Liver (tissue), 8 donors: ENCODE measurements at regions not wholly inside any gene's neighbourhood (a gene's known extent, or its start where the extent isn't known, plus 50 kb on each side); places are given as distances from the start of the nearest gene placed in this dataset.

Source experiments
- DNase-seq: peaks from one replicate; pipeline ENCODE4 v3.0.0-alpha.2; 2017; ENCODE audit warnings: low spot score
- H3K27ac ChIP-seq, 2 donors: one replicate each; pipeline ENCODE4 v1.7.0; 2013; ENCODE audit warnings: inconsistent platforms in 2 of 2, low read length in 2 of 2, control low read depth in 1 of 2, low read depth in 1 of 2, mild to moderate bottlenecking in 1 of 2
- H3K27me3 ChIP-seq, 4 donors: one replicate each; pipeline versions ENCODE4 v1.6.1 to v1.7.0; 2013; ENCODE audit warnings: low read length in 3 of 4, inconsistent platforms in 1 of 4, mild to moderate bottlenecking in 1 of 4, moderate library complexity in 1 of 4; ENCODE audit not compliant: control insufficient read depth in 4 of 4, insufficient read depth in 4 of 4
- H3K36me3 ChIP-seq, 4 donors: one replicate each; pipeline versions ENCODE4 v1.6.1 to v1.7.0; 2013; ENCODE audit warnings: low read length in 3 of 4, mild to moderate bottlenecking in 3 of 4, low read depth in 1 of 4, moderate library complexity in 1 of 4; ENCODE audit not compliant: control insufficient read depth in 4 of 4, insufficient read depth in 3 of 4
- H3K4me1 ChIP-seq, 4 donors: one replicate each; pipeline versions ENCODE4 v1.6.1 to v1.7.0; 2013; ENCODE audit warnings: low read length in 3 of 4, mild to moderate bottlenecking in 3 of 4, moderate library complexity in 1 of 4; ENCODE audit not compliant: control insufficient read depth in 4 of 4, insufficient read depth in 4 of 4
- H3K4me3 ChIP-seq, 3 donors: one replicate each; pipeline versions ENCODE4 v1.6.1 to v1.7.0; 2013; ENCODE audit warnings: low read length in 3 of 3, control low read depth in 1 of 3, low read depth in 1 of 3, mild to moderate bottlenecking in 1 of 3
- H3K9ac ChIP-seq, 2 donors: one replicate each; pipeline ENCODE4 v1.7.0; 2013; ENCODE audit warnings: low read length in 2 of 2, mild to moderate bottlenecking in 2 of 2, moderate library complexity in 2 of 2, control low read depth in 1 of 2, low read depth in 1 of 2
- H3K9me3 ChIP-seq, 4 donors: one replicate each; pipeline versions ENCODE4 v1.6.1 to v1.7.0; 2013; ENCODE audit warnings: low read length in 3 of 4; ENCODE audit not compliant: control insufficient read depth in 4 of 4
- EGR1 ChIP-seq, 2 donors: IDR thresholded peaks; 2 replicates each; pipeline ENCODE4 v1.6.1; 2016 to 2018; ENCODE audit warnings: antibody characterized with exemption in 2 of 2, low read depth in 2 of 2
- FOXA1 ChIP-seq: IDR thresholded peaks from 2 replicates; pipeline ENCODE4 v1.6.1; 2016; ENCODE audit warnings: antibody characterized with exemption
- FOXA2 ChIP-seq: IDR thresholded peaks from 2 replicates; pipeline ENCODE4 v1.6.1; 2016; ENCODE audit warnings: antibody characterized with exemption
- GABPA ChIP-seq, 2 donors: IDR thresholded peaks in 1 of 2; conservative IDR thresholded peaks in 1 of 2; 2 replicates each; pipeline ENCODE4 v1.6.1; 2016; ENCODE audit warnings: antibody characterized with exemption in 2 of 2, mild to moderate bottlenecking in 1 of 2, moderate library complexity in 1 of 2
- HNF4A ChIP-seq, 2 donors: conservative IDR thresholded peaks; 2 replicates each; pipeline ENCODE4 v1.6.1; 2016; ENCODE audit warnings: antibody characterized with exemption in 2 of 2, mild to moderate bottlenecking in 2 of 2
- HNF4G ChIP-seq: IDR thresholded peaks from 2 replicates; pipeline ENCODE4 v1.6.1; 2016; ENCODE audit warnings: antibody characterized with exemption
- JUND ChIP-seq, 2 donors: IDR thresholded peaks; 2 replicates each; pipeline ENCODE4 v1.6.1; 2016; ENCODE audit warnings: antibody characterized with exemption in 2 of 2
- NR2F2 ChIP-seq: IDR thresholded peaks from 2 replicates; pipeline ENCODE4 v1.6.1; 2016; ENCODE audit warnings: antibody characterized with exemption
- RAD21 ChIP-seq, 2 donors: IDR thresholded peaks; 2 replicates each; pipeline ENCODE4 v1.6.1; 2016; ENCODE audit warnings: antibody characterized with exemption in 2 of 2, mild to moderate bottlenecking in 2 of 2
- RXRA ChIP-seq, 2 donors: IDR thresholded peaks; 2 replicates each; pipeline ENCODE4 v1.6.1; 2017 to 2018; ENCODE audit warnings: antibody characterized with exemption in 2 of 2, mild to moderate bottlenecking in 1 of 2
- SP1 ChIP-seq: IDR thresholded peaks from 2 replicates; pipeline ENCODE4 v1.6.1; 2018; ENCODE audit warnings: antibody characterized with exemption, mild to moderate bottlenecking
- TAF1 ChIP-seq: conservative IDR thresholded peaks from 2 replicates; pipeline ENCODE4 v1.6.1; 2016; ENCODE audit warnings: antibody characterized with exemption, mild to moderate bottlenecking
- YY1 ChIP-seq: IDR thresholded peaks from 2 replicates; pipeline ENCODE4 v1.6.1; 2016; ENCODE audit warnings: antibody characterized with exemption, mild to moderate bottlenecking
- WGBS: extraction: QIAGEN DNeasy Blood & Tissue Kit; methylation state at CpG from one replicate; pipeline ENCODE4 v1.1.7; 2013; 5-methylcytosine and 5-hydroxymethylcytosine counted together
- TF ChIP-seq, protein P1 (sequence below): fragments of 150-350 bp; IDR thresholded peaks from 2 replicates; pipeline ENCODE4 v1.5.1; 2017; ENCODE audit warnings: improper control_type of control experiment, low read depth, low read length; ENCODE audit not compliant: missing input control
- TF ChIP-seq, protein P2 (sequence below): IDR thresholded peaks from 2 replicates; pipeline ENCODE4 v1.6.1; 2016; ENCODE audit warnings: antibody characterized with exemption
- TF ChIP-seq, protein P3 (sequence below): IDR thresholded peaks from 2 replicates; pipeline ENCODE4 v1.6.1; 2016; ENCODE audit warnings: antibody characterized with exemption
- TF ChIP-seq, protein P4 (sequence below): IDR thresholded peaks from 2 replicates; pipeline ENCODE4 v1.6.1; 2016; ENCODE audit warnings: antibody characterized with exemption
- TF ChIP-seq, protein P5 (sequence below): IDR thresholded peaks from 2 replicates; pipeline ENCODE4 v1.6.1; 2016; ENCODE audit warnings: antibody characterized with exemption, mild to moderate bottlenecking
- donor health status: healthy.
- donor health status: healthy.
- donor health status: healthy.
- donor health status: healthy.
- donor health status: healthy.

DNA sequence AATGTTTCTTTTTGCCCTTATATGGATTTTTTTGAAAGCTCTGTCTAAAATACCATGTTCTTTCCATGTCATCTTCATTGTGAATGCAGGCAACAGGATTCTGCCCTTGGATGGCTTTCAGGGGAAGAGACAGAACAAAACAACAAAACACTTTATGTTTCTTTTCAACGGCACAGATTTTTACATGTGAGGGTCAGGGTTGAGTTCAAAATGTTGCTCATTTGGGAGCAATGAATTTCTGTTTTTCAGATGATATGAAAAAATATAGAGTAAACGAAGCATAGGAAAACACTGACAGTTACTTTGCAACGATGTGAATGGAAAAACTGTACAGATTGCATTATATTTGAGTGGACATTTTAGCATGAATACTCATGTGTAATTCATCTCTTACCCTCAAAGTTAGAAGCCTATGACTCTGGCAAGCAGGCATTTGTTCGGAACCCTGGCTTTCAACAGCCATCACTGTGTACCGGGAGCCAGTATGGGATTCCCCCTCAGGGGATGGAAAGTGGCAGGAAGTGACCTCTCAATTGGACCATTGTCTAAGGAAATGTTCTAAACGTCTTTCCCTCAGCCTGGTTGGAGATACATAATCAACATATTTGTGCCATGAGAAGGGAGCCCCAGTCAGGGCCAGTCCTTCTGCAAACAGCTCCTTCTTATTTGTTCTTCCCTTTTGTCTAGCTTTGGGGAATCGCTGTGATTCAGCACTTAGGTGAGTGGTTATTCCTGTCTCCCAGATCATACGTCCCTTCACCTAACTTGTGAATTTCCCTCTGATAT, 153.9 kb upstream of the MEF2C start:
- no peak overlapping the region for H3K4me3 ChIP-seq

More for the DNA sequence above, 153.9 kb upstream of the MEF2C start:
- WGBS, result 70% methylated on average over 8 of the region's 8 CpGs
- Histone ChIP-seq H3K4me1 (no peaks in the 10 kb centered on the region), H3K9me3 (no peaks in the 10 kb centered on the region), H3K27me3 (no peaks in the 10 kb centered on the region), H3K36me3 (no peaks in the 10 kb centered on the region), H3K9ac (no peak overlapping the region), H3K27ac (no peak overlapping the region)
- no peak for DNase-seq
- TF ChIP-seq HNF4A (conservative IDR thresholded peaks at IDR 0.05) (no peak), TAF1 (no peak), EGR1 (IDR thresholded peaks at IDR 0.05; ENCODE audit: low read depth in 2 of 2) (no peak), RAD21 (IDR thresholded peaks at IDR 0.05) (no peak), NR2F2 (no peak), RXRA (IDR thresholded peaks at IDR 0.05) (no peak), SP1 (no peak), JUND (IDR thresholded peaks at IDR 0.05) (no peak), YY1 (no peak), FOXA2 (no peak), HNF4G (no peak), FOXA1 (no peak), GABPA (IDR thresholded peaks at IDR 0.05 in 1 of 2, conservative IDR thresholded peaks at IDR 0.05 in 1 of 2) (no peak)
- TF ChIP-seq, protein P1, sequence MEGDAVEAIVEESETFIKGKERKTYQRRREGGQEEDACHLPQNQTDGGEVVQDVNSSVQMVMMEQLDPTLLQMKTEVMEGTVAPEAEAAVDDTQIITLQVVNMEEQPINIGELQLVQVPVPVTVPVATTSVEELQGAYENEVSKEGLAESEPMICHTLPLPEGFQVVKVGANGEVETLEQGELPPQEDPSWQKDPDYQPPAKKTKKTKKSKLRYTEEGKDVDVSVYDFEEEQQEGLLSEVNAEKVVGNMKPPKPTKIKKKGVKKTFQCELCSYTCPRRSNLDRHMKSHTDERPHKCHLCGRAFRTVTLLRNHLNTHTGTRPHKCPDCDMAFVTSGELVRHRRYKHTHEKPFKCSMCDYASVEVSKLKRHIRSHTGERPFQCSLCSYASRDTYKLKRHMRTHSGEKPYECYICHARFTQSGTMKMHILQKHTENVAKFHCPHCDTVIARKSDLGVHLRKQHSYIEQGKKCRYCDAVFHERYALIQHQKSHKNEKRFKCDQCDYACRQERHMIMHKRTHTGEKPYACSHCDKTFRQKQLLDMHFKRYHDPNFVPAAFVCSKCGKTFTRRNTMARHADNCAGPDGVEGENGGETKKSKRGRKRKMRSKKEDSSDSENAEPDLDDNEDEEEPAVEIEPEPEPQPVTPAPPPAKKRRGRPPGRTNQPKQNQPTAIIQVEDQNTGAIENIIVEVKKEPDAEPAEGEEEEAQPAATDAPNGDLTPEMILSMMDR, result no peak
- TF ChIP-seq, protein P2, sequence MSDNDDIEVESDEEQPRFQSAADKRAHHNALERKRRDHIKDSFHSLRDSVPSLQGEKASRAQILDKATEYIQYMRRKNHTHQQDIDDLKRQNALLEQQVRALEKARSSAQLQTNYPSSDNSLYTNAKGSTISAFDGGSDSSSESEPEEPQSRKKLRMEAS, result no peak
- TF ChIP-seq, protein P3, sequence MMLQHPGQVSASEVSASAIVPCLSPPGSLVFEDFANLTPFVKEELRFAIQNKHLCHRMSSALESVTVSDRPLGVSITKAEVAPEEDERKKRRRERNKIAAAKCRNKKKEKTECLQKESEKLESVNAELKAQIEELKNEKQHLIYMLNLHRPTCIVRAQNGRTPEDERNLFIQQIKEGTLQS, result no peak
- TF ChIP-seq, protein P4, sequence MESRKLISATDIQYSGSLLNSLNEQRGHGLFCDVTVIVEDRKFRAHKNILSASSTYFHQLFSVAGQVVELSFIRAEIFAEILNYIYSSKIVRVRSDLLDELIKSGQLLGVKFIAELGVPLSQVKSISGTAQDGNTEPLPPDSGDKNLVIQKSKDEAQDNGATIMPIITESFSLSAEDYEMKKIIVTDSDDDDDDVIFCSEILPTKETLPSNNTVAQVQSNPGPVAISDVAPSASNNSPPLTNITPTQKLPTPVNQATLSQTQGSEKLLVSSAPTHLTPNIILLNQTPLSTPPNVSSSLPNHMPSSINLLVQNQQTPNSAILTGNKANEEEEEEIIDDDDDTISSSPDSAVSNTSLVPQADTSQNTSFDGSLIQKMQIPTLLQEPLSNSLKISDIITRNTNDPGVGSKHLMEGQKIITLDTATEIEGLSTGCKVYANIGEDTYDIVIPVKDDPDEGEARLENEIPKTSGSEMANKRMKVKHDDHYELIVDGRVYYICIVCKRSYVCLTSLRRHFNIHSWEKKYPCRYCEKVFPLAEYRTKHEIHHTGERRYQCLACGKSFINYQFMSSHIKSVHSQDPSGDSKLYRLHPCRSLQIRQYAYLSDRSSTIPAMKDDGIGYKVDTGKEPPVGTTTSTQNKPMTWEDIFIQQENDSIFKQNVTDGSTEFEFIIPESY, result no peak
- TF ChIP-seq, protein P5, sequence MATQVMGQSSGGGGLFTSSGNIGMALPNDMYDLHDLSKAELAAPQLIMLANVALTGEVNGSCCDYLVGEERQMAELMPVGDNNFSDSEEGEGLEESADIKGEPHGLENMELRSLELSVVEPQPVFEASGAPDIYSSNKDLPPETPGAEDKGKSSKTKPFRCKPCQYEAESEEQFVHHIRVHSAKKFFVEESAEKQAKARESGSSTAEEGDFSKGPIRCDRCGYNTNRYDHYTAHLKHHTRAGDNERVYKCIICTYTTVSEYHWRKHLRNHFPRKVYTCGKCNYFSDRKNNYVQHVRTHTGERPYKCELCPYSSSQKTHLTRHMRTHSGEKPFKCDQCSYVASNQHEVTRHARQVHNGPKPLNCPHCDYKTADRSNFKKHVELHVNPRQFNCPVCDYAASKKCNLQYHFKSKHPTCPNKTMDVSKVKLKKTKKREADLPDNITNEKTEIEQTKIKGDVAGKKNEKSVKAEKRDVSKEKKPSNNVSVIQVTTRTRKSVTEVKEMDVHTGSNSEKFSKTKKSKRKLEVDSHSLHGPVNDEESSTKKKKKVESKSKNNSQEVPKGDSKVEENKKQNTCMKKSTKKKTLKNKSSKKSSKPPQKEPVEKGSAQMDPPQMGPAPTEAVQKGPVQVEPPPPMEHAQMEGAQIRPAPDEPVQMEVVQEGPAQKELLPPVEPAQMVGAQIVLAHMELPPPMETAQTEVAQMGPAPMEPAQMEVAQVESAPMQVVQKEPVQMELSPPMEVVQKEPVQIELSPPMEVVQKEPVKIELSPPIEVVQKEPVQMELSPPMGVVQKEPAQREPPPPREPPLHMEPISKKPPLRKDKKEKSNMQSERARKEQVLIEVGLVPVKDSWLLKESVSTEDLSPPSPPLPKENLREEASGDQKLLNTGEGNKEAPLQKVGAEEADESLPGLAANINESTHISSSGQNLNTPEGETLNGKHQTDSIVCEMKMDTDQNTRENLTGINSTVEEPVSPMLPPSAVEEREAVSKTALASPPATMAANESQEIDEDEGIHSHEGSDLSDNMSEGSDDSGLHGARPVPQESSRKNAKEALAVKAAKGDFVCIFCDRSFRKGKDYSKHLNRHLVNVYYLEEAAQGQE, result no peak
